Kidney glomerular epithelial cell (primary cell): ENCODE measurements at regions not wholly inside any gene's neighbourhood (a gene's known extent, or its start where the extent isn't known, plus 50 kb on each side); places are given as distances from the start of the nearest gene placed in this dataset.

Experiments used
- DNase-seq: peaks from one replicate; lab custom pipeline; 2025; lab: John Stamatoyannopoulos, UW

- DNase-seq: no peak
Observed at GRCh38 chr3:152959307-152959706, 124.4 kb downstream of the P2RY1 start.

- DNase-seq: no peak
Observed at GRCh38 chr3:152960684-152961083, 125.8 kb downstream of the P2RY1 start.

- DNase-seq: no peak
Observed at GRCh38 chr3:152961323-152961722, 126.4 kb downstream of the P2RY1 start.

GRCh38 chr3:152964911-152965609 lies 130.1 kb downstream of the P2RY1 start:
- no peak for DNase-seq

- DNase-seq: no peak
Observed at GRCh38 chr3:152968388-152969024, 133.6 kb downstream of the P2RY1 start.

GRCh38 chr3:152969557-152970300 lies 134.8 kb downstream of the P2RY1 start:
- no peak for DNase-seq

- DNase-seq: no peak
Observed at GRCh38 chr3:152970851-152971250, 135.9 kb downstream of the P2RY1 start.

- no peak for DNase-seq
Observed at GRCh38 chr3:152971880-152972279, 136.9 kb downstream of the P2RY1 start.

- no peak for DNase-seq
Observed at GRCh38 chr3:152973575-152973974, 138.6 kb downstream of the P2RY1 start.

GRCh38 chr3:152976239-152976638 lies 141.3 kb downstream of the P2RY1 start:
- DNase-seq: no peak

GRCh38 chr3:152977366-152977765 lies 142.4 kb downstream of the P2RY1 start:
- no peak for DNase-seq

GRCh38 chr3:152978152-152978551 lies 143.2 kb downstream of the P2RY1 start:
- DNase-seq: no peak

GRCh38 chr3:152997526-152997925 lies 162.6 kb downstream of the P2RY1 start:
- no peak for DNase-seq

GRCh38 chr3:152998591-152998990 lies 163.4 kb upstream of the RAP2B start:
- no peak for DNase-seq

GRCh38 chr3:153000325-153000724 lies 161.7 kb upstream of the RAP2B start:
- DNase-seq: no peak

GRCh38 chr3:153001210-153002078 lies 160.6 kb upstream of the RAP2B start:
- no peak for DNase-seq

- no peak for DNase-seq
Observed at GRCh38 chr3:153003441-153003840, 158.6 kb upstream of the RAP2B start.

GRCh38 chr3:153003862-153004261 lies 158.2 kb upstream of the RAP2B start:
- no peak for DNase-seq

- no peak for DNase-seq
Observed at GRCh38 chr3:153008226-153008625, 153.8 kb upstream of the RAP2B start.

- DNase-seq: no peak
Observed at GRCh38 chr3:153023896-153024295, 138.1 kb upstream of the RAP2B start.

- peak; percentile 46 for DNase-seq
Observed at GRCh38 chr3:153026026-153026425, 136.0 kb upstream of the RAP2B start.

- DNase-seq: no peak
Observed at GRCh38 chr3:153028381-153028780, 133.6 kb upstream of the RAP2B start.
